HEK293T (cell line): ENCODE measurements at regions not wholly inside any gene's neighbourhood (a gene's known extent, or its start where the extent isn't known, plus 50 kb on each side); places are given as distances from the start of the nearest gene placed in this dataset.

Source experiments
- CTCF ChIA-PET: fragments of 350-600 bp; formaldehyde crosslinking; extraction: SDS; loops from one replicate; lab custom pipeline; 2021; ENCODE audit warnings: antibody characterized with exemption, inconsistent platforms; lab: Yijun Ruan, JAX
- POLR2A ChIA-PET: fragments of 350-600 bp; formaldehyde crosslinking; extraction: SDS; loops from one replicate; lab custom pipeline; 2020; ENCODE audit warnings: antibody characterized with exemption, inconsistent platforms; lab: Yijun Ruan, JAX
- DNase-seq: peaks from one replicate; pipeline ENCODE4 v3.0.0; 2012; ENCODE audit warnings: mixed read lengths; ENCODE audit errors: extremely low spot score
- ARNT ChIP-seq: fragments of 450-650 bp; IDR thresholded peaks from 2 replicates; pipeline ENCODE4 v1.6.1; 2017; ENCODE audit warnings: mild to moderate bottlenecking
- BHLHE40 ChIP-seq: fragments of 450-650 bp; IDR thresholded peaks from 2 replicates; pipeline ENCODE4 v1.6.1; 2016; ENCODE audit warnings: mild to moderate bottlenecking, moderate library complexity, borderline replicate concordance
- CTBP1 ChIP-seq: fragments of 450-650 bp; IDR thresholded peaks from 2 replicates; pipeline ENCODE4 v1.6.1; 2016; ENCODE audit warnings: borderline replicate concordance
- ELF4 ChIP-seq: fragments of 450-650 bp; IDR thresholded peaks from 2 replicates; pipeline ENCODE4 v1.6.1; 2017; ENCODE audit warnings: antibody characterized with exemption
- FOXA1 ChIP-seq: fragments of 450-650 bp; IDR thresholded peaks from 2 replicates; pipeline ENCODE4 v1.6.1; 2016; ENCODE audit warnings: mild to moderate bottlenecking
- FOXK2 ChIP-seq: fragments of 450-650 bp; IDR thresholded peaks from 2 replicates; pipeline ENCODE4 v1.6.1; 2016; ENCODE audit warnings: mild to moderate bottlenecking
- FOXM1 ChIP-seq: fragments of 450-650 bp; IDR thresholded peaks from 2 replicates; pipeline ENCODE4 v1.6.1; 2017; ENCODE audit warnings: mild to moderate bottlenecking, borderline replicate concordance
- HDGF ChIP-seq: fragments of 450-650 bp; IDR thresholded peaks from 2 replicates; pipeline ENCODE4 v1.6.1; 2017; ENCODE audit warnings: antibody characterized with exemption, borderline replicate concordance
- L3MBTL2 ChIP-seq: fragments of 450-650 bp; conservative IDR thresholded peaks from 2 replicates; pipeline ENCODE4 v1.6.1; 2016; ENCODE audit warnings: mild to moderate bottlenecking
- LEF1 ChIP-seq: fragments of 450-650 bp; IDR thresholded peaks from 2 replicates; pipeline ENCODE4 v1.6.1; 2017; ENCODE audit warnings: mild to moderate bottlenecking, borderline replicate concordance
- NFRKB ChIP-seq: fragments of 450-650 bp; IDR thresholded peaks from 2 replicates; pipeline ENCODE4 v1.6.1; 2016; ENCODE audit warnings: mild to moderate bottlenecking, moderate library complexity
- PKNOX1 ChIP-seq: fragments of 450-650 bp; IDR thresholded peaks from 2 replicates; pipeline ENCODE4 v1.6.1; 2016
- SP1 ChIP-seq: fragments of 450-650 bp; IDR thresholded peaks from 2 replicates; pipeline ENCODE4 v1.6.1; 2017
- SUZ12 ChIP-seq: fragments of 450-650 bp; IDR thresholded peaks from 2 replicates; pipeline ENCODE4 v1.6.1; 2016; ENCODE audit warnings: mild to moderate bottlenecking
- TARDBP ChIP-seq: fragments of 450-650 bp; IDR thresholded peaks from 2 replicates; pipeline ENCODE4 v1.6.1; 2016
- ZNF384 ChIP-seq: fragments of 450-650 bp; IDR thresholded peaks from 2 replicates; pipeline ENCODE4 v1.6.1; 2016

- DNase-seq: no peak
- TF ChIP-seq NFRKB: no peak
- no peak for TF ChIP-seq LEF1
- no peak for TF ChIP-seq ELF4
- TF ChIP-seq SP1: no peak
- TF ChIP-seq CTBP1: no peak
- no peak for TF ChIP-seq L3MBTL2
- no peak for TF ChIP-seq ZNF384
- no peak for TF ChIP-seq FOXK2
- no peak for TF ChIP-seq FOXM1
- TF ChIP-seq BHLHE40: no peak
- no peak for TF ChIP-seq PKNOX1
- no peak for TF ChIP-seq FOXA1
- no peak for TF ChIP-seq ARNT
- no peak for TF ChIP-seq HDGF
- ChIA-PET POLR2A (no interaction called here), CTCF (no interaction called here)
Measured at GRCh38 chr11:91303749-91304148, 920.9 kb upstream of the FAT3 start.

GRCh38 chr11:91299980-91300379 lies 924.6 kb upstream of the FAT3 start:
- DNase-seq: no peak

GRCh38 chr11:91296629-91297028 lies 928.0 kb upstream of the FAT3 start:
- POLR2A ChIA-PET: no interaction called here
- TF ChIP-seq BHLHE40 (no peak), LEF1 (no peak), PKNOX1 (no peak), FOXA1 (no peak), ELF4 (no peak), L3MBTL2 (no peak), SUZ12 (no peak), HDGF (no peak), SP1 (no peak), ARNT (no peak), ZNF384 (no peak)
- DNase-seq: no peak
- CTCF ChIA-PET: no interaction called here

More at GRCh38 chr11:91299980-91300379, 924.6 kb upstream of the FAT3 start:
- ChIA-PET CTCF (no interaction called here), POLR2A (no interaction called here)
- TF ChIP-seq NFRKB (no peak), HDGF (no peak), LEF1 (no peak), ZNF384 (no peak), SP1 (no peak), CTBP1 (no peak), ELF4 (no peak), TARDBP (no peak), FOXA1 (no peak), FOXM1 (no peak), L3MBTL2 (no peak), BHLHE40 (no peak), FOXK2 (no peak), ARNT (no peak), PKNOX1 (no peak), SUZ12 (no peak)

- no peak for DNase-seq
- ChIA-PET POLR2A (no interaction called here), CTCF (no interaction called here)
- TF ChIP-seq ZNF384 (no peak), CTBP1 (no peak), FOXK2 (no peak), L3MBTL2 (no peak), TARDBP (no peak), ARNT (no peak), FOXA1 (no peak), ELF4 (no peak), NFRKB (no peak), FOXM1 (no peak), PKNOX1 (no peak), SUZ12 (no peak), BHLHE40 (no peak)
Measured at GRCh38 chr11:91295591-91295990, 929.0 kb upstream of the FAT3 start.

GRCh38 chr11:91293119-91293518 lies 931.5 kb upstream of the FAT3 start:
- ChIA-PET CTCF (no interaction called here), POLR2A (no interaction called here)
- TF ChIP-seq SP1 (no peak), CTBP1 (no peak), NFRKB (no peak), ELF4 (no peak), BHLHE40 (no peak), ARNT (no peak), LEF1 (no peak), FOXM1 (no peak), FOXA1 (no peak), TARDBP (no peak), L3MBTL2 (no peak), SUZ12 (no peak), HDGF (no peak), PKNOX1 (no peak), FOXK2 (no peak), ZNF384 (no peak)
- no peak for DNase-seq
